Right forelimb (tissue), 1 donor: ENCODE measurements at regions not wholly inside any gene's neighbourhood (a gene's known extent, or its start where the extent isn't known, plus 50 kb on each side); places are given as distances from the start of the nearest gene placed in this dataset.

Experiments
- DNase-seq: peaks from one replicate; pipeline ENCODE4 v3.0.0-alpha.2; 2018

DNA sequence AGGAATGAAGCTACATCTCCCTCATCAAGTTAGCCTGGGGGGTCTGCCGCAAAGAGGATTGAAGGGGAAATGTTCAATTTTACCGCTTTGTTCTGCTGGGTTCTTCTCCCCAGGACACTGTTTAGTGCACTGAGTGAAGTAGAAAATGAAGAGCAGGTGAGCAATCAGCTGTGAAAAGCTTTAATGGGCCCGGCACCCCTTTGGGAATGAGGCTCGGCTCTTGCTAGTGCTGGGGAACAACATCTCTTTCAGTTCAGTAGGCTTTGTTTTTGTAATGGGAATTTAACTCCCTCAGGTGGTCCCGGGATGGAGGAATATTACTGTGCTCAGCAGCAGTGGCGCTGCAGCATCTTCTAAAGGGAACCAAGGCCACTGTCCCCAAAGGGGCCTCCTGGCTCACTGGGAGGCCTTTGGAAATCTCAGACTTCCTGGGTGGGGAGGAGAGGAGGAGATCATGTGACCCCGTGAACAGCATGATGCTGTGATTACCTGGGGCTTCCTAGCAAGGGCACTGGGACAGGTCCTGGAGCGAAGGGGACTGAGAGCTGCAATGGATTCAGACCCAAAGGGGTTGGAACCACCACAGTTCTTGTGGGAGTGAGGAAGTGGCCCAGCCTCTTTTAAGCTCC, 85.2 kb upstream of the MAX start:
- DNase-seq = no peak

GRCh38 chr14:65190312-65190711, 88.0 kb upstream of the MAX start:
- no peak for DNase-seq

- DNase-seq = no peak
These were observed 89.4 kb upstream of the MAX start for GRCh38 chr14:65191716-65192115.

- DNase-seq = no peak
These were observed 90.4 kb upstream of the MAX start for GRCh38 chr14:65192686-65193085.

DNA sequence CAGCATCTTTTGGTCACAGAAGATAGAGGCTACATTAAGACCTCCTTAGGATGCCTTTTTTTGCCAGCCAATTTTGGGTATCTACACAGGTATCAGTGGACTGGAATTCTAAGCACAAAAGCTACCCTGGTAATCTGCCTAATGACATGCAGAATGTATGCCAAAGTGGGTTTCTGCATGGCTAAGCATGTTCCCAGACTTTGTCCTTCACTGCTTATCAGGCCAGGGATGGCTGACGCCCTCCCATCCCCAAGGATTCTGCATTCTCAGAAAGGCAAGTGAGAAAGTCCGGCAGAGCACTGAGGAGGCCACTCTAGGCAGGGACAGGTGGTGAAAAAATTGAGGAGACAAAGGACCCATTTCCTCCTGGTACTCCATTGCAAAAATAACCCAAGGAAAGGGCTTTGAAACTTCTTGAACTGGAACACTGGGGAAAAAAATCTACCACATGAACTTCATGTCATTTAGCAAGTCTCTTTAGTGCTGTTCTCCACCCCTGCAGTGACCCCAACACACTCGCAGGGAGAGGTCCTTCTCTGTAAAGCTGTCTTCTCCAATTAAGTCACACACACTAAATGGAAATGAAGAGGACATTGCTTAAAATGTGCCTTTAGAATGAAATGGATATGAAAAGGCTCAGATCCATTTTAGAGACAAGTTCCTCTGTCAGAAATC, 91.7 kb upstream of the MAX start:
- no peak for DNase-seq

DNA sequence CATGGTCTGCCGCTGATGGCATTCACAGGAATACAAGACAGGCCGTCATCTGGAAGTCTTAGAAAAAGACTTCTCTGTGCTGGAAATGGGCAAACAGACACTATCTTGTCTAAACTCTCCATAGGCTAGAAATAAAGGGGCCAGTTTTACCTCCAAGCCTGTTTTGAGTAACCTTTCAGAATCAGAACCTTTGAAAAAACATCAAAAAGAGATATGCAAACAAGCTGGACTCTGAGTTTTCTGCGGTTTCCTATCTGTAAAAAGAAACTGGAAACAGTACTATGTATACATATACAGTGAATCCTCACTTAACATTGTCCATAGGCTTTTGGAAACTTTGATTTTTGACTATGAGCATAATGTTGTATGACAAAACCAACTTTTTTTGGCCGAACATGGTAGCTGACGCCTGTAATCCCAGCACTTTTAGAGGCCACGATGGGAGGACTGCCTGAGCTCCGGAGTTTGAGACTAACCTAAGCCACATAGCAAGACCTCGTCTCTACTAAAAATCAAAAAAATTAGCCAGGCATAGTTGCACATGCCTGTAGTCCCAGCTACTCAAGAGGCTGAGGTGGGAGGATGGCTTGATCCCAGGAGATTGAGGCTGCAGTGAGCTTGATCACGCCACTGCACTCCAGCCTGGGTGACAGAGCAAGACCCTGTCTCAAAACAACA, 92.9 kb upstream of the MAX start:
- no peak for DNase-seq

DNA sequence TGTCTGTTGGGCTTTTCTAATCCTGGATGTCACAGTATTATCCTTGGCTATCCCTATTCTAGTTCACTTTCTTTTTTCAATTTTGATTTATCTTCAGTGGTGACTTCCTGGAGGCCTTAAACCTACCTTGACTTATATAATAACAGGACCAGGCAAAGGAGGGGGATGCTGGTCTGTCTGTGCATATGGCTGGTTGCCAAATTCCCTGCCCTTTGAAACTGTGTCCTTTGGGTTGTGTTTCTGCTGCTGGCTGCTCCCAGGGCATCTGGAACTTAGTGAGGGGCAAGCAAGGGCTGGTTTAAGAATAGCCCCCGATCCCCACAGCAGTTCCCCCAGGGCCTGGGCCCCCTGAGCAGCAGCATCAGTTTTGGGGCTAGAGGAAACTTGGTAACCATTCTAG, 96.0 kb upstream of the MAX start:
- no peak for DNase-seq

DNA sequence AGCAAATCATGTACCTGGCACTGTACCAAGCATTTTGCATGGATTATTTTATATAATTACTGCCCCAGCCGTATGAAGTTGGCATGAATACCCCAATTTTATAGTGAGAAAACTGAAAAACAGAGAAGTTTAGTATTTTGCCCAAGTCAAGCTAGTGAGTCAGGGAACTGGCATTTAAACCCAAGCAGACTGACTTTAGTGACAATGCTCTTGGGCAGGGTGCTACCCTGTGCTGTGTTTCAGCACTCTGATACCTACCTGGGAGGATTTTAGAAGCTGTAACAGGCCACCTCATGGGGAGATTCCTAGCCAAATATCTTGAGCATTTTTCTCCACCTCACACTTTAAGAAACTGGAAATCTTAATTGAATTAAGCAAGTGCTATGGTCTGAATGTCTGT, 98.1 kb upstream of the MAX start:
- DNase-seq = no peak

- DNase-seq = no peak
These were observed 101.3 kb upstream of the MAX start for GRCh38 chr14:65203574-65203973.

DNA sequence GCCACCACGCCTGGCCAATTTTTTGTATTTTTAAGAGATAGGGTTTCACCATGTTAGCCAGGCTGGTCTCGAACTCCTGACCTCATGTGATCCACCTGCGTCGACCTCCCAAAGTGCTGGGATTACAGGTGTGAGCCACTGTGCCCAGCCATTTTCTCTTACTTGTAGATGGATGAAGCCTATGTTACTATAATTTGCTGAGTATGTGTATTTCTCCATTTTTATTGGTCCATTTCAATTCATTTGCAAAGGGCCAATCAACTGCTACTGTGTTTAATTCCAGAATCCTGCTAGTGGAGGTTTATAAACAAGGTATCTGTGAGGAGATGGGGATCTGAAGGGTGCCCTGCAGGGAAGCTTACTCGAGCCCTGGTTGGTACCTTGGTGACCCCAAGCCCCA, 101.7 kb upstream of the MAX start:
- DNase-seq = no peak

DNA sequence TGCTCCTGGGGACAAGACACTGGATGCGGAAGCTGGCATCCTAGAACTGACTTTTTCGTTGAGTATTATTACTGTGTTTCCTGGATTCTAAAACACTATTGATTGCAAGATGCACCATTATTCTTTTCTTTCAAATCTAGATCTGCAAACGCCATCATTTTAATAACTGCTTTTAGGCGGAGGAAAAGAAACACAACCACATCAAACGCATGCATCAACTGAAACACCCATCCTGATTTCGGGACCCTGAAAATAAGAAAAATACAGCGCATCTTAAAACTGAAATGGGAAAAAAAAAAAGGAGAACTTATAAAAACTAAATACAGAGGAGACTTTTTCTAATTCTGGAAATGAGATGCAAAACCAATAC, 103.7 kb upstream of the MAX start:
- DNase-seq = no peak

- no peak for DNase-seq
These were observed 104.3 kb upstream of the MAX start for GRCh38 chr14:65206448-65207096.

GRCh38 chr14:65208548-65208947, 106.2 kb upstream of the MAX start:
- no peak for DNase-seq

DNA sequence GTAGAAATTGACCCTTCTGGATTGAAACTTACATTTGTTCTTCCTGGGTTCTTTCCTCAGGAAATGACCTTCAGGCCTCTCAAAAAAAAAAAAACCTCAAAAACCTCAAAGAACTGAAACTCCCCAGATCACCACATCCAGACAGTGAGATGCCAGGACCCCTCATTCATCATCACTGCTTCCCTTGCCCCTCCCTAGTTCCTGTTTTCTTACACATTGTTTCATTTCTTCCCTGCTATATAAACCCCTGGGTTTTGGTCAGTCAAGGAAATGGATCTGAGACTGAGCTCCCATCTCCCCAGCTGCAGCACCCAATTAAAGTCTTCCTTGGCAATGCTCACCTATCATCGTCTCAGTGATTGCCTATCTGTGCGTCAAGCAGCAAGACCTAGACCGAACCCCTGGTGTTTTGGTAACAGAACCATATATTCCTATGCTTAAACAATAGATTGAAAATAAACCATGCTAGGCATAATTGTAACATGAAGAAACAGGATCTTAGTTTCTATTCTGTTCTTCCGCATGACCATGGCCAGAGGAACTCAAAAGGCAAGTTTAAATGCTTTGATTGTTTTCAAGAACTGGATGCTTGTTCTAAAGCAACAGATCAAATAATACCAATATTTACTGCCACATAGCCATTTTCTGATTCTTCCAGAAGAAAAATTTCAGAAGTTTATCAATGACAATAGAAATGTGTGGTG, 108.0 kb upstream of the MAX start:
- no peak for DNase-seq

DNA sequence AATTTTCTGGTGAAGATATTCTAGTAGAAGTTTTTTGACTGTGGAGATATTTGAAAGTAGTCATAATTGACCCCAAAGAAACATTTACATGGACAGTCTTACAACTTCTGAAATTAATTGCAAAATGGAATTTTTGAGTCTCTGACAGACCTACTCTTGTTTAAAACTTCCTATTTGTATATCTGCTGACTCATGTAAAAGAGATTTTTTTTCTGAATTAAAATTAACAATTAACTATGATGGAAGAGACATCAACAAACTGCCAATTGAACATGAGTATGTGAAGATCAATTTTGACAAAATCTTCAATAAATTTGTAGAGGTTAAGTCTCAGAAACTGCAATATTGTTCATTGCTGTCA, 108.5 kb upstream of the MAX start:
- no peak for DNase-seq

DNA sequence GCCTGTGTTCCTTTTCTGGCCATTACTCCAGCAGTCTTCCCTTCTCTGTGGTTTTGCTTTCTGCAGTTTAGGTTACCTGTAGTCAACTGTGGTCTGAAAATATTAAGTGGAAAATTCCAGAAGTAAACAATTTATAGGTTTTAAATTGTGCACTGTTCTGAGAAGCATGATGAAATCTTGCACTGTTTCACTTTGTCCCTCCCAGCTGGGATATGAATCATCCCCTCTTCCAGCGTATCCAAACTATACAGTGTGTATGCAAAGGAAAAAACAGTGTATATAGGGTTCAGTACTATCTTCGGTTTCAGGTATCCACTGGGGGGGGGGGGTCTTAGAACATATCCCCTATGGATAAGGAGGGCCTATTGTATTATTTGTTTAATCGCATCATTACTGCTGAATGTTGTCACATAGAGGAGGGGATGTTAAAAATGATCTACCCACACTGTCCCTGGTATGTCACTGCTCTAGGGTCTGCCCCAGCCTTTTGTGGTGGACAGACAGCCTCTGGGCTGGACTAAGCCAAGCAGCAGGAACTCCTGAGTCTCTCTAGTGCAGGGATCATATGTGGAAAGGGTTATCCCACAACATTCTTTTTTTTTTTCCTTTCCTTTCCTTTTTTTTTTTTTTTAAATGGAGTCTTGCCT, 109.1 kb upstream of the MAX start:
- no peak for DNase-seq

DNA sequence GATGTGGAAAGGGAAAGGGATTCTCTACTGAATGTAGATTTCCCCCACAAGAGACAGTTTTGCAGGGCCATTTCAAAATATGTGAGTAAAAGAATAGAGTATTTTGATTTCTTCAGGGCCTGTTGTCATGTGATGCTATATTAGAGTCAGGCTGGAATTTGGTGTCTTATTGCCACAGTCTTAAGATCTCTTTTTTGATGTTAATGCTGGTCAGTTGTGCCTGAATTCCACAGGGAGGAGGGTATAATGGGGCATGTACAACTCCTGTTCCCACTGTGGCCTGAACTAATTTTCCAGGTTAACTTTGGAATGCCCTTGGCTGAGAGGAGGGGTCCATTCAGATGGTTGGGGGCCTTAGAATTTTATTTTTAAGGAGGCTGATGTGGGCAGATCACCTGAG, 111.0 kb upstream of the MAX start:
- DNase-seq = no peak

GRCh38 chr14:65214741-65215140, 112.4 kb upstream of the MAX start:
- no peak for DNase-seq

DNA sequence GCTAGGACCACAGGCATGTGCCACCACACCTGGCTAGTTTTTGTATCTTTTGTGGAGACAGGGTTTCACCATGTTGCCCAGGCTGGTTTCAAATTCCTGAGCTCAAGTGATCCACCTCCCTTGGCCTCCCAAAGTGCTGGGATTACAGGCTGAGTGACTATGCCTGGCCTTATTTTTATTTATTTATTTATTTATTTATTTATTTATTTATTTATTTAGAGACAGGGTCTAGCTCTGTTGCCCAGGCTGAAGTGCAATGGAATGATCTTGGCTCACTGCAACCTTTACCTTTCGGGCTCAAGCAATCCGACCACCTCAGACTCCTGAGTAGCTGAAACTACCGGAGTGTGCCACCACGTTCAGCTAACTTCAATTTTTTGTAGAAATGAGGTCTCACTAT, 117.0 kb upstream of the MAX start:
- no peak for DNase-seq

DNA sequence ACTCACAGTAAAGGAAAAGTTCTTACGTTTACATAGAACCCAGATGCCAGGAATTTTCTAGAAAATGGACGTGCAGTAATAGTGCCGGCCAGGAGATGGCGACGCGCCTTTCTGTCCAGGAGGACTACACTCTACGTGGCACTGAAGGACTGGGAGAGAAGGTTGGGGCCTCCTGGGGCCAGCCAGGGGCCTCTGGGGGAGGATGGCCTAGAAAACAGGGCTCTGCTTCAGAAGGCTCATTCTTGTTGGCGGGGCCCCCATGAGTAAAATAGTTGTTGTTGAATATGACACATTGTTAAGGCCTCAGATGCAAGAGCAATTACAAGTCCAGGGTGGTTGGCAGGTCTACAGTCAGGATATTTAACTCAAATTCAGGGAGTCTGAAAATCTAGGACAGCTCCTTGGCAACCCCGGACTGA, 120.1 kb upstream of the MAX start:
- no peak for DNase-seq

- no peak for DNase-seq
These were observed 121.3 kb upstream of the MAX start for GRCh38 chr14:65223636-65224035.

DNA sequence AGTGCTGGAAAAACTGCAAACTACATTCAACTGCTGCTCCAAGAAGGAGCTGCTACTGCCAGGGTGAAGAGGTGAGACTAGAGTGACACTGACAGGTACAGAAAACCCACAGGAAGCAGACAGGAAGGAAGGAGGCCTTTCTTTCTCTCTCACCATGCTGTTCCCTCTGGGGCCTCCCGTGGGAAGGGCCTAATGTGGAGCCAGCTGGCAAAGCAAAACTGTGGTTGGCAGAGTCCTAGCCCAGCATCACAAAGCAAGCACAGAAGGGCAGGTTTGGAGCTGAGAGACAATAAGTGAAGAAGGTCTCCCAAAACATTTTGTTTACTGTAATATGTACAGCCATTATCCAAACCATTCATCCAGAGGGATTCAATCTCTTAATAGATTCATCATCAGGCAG, 122.5 kb upstream of the MAX start:
- DNase-seq = no peak
